ENCODE measurements at regions not wholly inside any gene's neighbourhood (a gene's known extent, or its start where the extent isn't known, plus 50 kb on each side); places are given as distances from the start of the nearest gene placed in this dataset.

DNA sequence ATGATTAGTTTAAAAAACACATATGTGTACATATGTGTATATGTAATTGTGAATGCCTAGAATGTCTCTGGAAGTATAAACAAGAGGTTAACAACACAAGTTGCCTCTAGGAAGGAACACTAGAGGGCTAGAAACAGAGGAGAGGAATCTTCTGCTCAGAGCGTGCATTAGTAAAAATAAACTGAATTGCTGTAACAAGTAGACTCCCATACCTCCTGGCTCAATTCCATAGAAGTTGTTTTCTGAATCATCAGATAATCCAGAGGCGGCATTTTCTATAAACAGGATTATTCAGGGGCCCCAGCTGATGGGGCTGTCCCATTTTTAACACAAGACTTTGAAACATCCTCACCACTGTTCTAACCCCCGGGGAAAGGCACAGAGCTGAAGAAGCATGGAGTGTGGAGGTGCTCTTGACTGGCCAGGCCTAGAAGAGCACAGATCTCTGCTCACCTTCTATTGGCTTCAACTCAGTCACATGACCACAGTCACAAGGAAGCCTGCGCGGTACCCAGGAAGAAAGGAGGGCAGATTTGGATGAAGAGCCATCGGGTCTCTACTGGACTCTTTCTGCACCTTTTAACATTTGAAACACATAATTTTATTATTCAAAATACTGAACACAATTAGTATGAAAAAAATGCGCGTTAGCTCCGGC is 145.7 kb downstream of the TLE3 start:
- TF ChIP-seq, protein P1, sequence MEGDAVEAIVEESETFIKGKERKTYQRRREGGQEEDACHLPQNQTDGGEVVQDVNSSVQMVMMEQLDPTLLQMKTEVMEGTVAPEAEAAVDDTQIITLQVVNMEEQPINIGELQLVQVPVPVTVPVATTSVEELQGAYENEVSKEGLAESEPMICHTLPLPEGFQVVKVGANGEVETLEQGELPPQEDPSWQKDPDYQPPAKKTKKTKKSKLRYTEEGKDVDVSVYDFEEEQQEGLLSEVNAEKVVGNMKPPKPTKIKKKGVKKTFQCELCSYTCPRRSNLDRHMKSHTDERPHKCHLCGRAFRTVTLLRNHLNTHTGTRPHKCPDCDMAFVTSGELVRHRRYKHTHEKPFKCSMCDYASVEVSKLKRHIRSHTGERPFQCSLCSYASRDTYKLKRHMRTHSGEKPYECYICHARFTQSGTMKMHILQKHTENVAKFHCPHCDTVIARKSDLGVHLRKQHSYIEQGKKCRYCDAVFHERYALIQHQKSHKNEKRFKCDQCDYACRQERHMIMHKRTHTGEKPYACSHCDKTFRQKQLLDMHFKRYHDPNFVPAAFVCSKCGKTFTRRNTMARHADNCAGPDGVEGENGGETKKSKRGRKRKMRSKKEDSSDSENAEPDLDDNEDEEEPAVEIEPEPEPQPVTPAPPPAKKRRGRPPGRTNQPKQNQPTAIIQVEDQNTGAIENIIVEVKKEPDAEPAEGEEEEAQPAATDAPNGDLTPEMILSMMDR (IDR thresholded peaks at IDR 0.05): no peak
- H3K4me1 ChIP-seq: no peaks in the 10 kb centered on the region
- H3K27me3 ChIP-seq (ENCODE audit: low read depth): no peaks in the 10 kb centered on the region
- intact Hi-C loops (cut with DNase I): no loop called here
- no peaks in the 10 kb centered on the region for H3K9me3 ChIP-seq
- no peak overlapping the region for H3K27ac ChIP-seq
- H3K4me3 ChIP-seq: no peak overlapping the region
- DNase-seq (no peak), ATAC-seq (no peak)
- no peaks in the 10 kb centered on the region for H3K36me3 ChIP-seq

DNA sequence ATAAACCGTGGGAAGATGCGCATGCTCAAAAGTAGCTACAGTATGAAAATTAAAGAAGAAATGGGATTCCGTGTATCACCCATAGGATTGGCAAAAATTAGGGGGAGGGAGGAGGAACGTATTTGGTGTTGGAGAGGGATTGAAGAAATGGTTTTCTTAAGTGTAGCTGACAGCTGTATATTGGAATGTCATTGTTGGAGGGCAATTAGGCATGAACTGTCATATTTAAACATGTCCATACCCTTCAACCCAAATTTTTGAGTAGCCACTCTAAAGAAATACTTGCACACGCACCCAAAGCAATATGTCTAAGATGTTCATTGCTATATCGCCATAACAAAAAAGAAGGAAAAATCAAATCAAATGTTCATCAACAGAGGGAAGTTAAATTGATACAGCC is 144.7 kb downstream of the TLE3 start:
- ATAC-seq: no peak
- H3K9me3 ChIP-seq: no peaks in the 10 kb centered on the region
- no peaks in the 10 kb centered on the region for H3K36me3 ChIP-seq
- TF ChIP-seq, protein P1 (IDR thresholded peaks at IDR 0.05): no peak
- no peak overlapping the region for H3K27ac ChIP-seq
- no peaks in the 10 kb centered on the region for H3K4me1 ChIP-seq
- H3K4me3 ChIP-seq: no peak overlapping the region
- no peak for DNase-seq
- intact Hi-C loops (cut with DNase I): no loop called here
- H3K27me3 ChIP-seq (ENCODE audit: low read depth): no peaks in the 10 kb centered on the region

DNA sequence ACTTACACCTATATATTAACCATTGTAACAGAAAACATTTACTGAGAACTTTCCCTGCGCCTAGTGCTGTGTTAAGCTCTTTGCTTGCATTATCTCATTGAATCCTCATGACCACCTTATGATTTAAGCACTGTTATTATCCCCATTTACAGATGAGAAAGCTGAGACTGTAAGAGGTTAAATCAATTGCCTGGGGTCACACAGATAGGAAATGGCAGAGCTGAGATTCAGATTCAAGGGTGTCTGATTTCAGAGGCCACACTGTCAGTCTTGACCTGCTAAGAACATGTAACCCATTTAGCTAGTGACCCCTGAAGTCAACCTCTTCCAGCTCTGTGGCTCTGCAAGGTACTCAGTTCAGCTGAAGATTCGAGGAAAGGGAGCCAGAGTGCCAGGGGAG is 143.9 kb downstream of the TLE3 start:
- Histone ChIP-seq H3K4me1 (no peaks in the 10 kb centered on the region), H3K9me3 (no peaks in the 10 kb centered on the region), H3K27me3 (ENCODE audit: low read depth) (no peaks in the 10 kb centered on the region), H3K4me3 (no peak overlapping the region), H3K27ac (no peak overlapping the region), H3K36me3 (no peaks in the 10 kb centered on the region)
- intact Hi-C loops (cut with DNase I): no loop called here
- ATAC-seq: no peak
- DNase-seq: no peak
- TF ChIP-seq, protein P1 (IDR thresholded peaks at IDR 0.05): no peak

DNA sequence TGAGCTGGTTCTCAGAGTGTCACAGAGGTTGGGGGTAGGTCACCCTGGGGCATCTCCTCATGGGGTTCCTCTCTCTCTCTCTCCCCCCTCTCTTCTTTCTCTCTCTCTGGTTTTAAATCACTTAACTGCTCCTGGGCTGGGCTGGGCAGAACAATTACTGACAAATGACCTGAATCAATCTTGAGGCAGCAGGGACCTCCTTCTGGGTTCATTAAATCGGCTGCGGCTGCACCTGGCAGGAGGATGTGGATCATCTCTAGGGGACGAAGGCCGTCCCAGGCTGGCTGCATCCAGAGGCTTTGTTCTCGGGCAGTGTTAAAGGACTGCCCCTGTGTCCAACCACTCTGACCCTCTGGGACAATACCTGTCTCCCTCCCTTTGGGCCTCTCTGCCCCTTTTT is 143.1 kb downstream of the TLE3 start:
- H3K27ac ChIP-seq: no peak overlapping the region
- H3K27me3 ChIP-seq (ENCODE audit: low read depth): no peaks in the 10 kb centered on the region
- no peak for ATAC-seq
- intact Hi-C loops (cut with DNase I): no loop called here
- no peaks in the 10 kb centered on the region for H3K36me3 ChIP-seq
- H3K9me3 ChIP-seq: no peaks in the 10 kb centered on the region
- TF ChIP-seq, protein P1 (IDR thresholded peaks at IDR 0.05): no peak
- H3K4me3 ChIP-seq: no peak overlapping the region
- H3K4me1 ChIP-seq: no peaks in the 10 kb centered on the region
- DNase-seq: no peak

DNA sequence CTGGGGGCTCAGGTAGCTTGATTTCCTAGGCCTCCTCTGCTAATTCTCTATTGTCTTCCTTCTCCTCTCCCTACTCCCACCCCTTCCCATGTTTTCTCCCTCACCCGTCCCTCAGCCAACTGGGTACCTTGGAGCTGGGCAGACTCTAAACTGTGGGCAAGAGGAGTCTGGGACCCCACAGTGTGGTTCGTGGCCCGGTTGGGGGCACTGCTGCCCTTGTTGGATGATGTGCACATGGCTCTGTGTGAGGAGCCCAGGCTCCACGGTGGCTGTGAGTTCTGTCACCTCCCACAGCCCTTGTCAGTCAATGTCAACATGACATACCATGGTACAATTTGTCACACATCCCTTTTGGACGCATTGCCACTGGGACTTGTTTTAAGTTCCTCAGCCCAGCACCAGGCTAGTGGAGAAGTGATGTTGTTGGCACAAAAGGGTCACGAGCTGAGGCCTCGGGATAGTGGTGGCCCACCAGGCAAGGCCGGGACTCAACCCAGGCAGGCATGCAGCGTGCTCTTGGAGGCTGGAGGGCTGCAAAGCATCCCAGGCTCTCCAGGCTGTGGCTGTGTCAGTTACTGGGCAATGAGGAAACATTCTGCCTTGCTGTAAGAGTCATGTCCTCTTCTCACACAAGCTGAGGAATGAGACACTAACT is 142.3 kb downstream of the TLE3 start:
- ATAC-seq: no peak
- no peaks in the 10 kb centered on the region for H3K4me1 ChIP-seq
- H3K4me3 ChIP-seq: no peak overlapping the region
- H3K27ac ChIP-seq: no peak overlapping the region
- TF ChIP-seq, protein P1 (IDR thresholded peaks at IDR 0.05): no peak
- H3K9me3 ChIP-seq: no peaks in the 10 kb centered on the region
- DNase-seq: no peak
- intact Hi-C loops (cut with DNase I): no loop called here
- H3K36me3 ChIP-seq: no peaks in the 10 kb centered on the region
- no peaks in the 10 kb centered on the region for H3K27me3 ChIP-seq (ENCODE audit: low read depth)
